G401 (cell line): ENCODE measurements at regions not wholly inside any gene's neighbourhood (a gene's known extent, or its start where the extent isn't known, plus 50 kb on each side); places are given as distances from the start of the nearest gene placed in this dataset.

Experiments used
- DNase-seq: peaks from one replicate; pipeline ENCODE4 v3.0.0-alpha.2; 2015; ENCODE audit warnings: low spot score
- in situ Hi-C: cut with HindIII; loops from 2 replicates; pipeline ENCODE4 v1.10.0; 2016; ENCODE audit warnings: low sequenced_read_pairs, mixed read lengths

DNA sequence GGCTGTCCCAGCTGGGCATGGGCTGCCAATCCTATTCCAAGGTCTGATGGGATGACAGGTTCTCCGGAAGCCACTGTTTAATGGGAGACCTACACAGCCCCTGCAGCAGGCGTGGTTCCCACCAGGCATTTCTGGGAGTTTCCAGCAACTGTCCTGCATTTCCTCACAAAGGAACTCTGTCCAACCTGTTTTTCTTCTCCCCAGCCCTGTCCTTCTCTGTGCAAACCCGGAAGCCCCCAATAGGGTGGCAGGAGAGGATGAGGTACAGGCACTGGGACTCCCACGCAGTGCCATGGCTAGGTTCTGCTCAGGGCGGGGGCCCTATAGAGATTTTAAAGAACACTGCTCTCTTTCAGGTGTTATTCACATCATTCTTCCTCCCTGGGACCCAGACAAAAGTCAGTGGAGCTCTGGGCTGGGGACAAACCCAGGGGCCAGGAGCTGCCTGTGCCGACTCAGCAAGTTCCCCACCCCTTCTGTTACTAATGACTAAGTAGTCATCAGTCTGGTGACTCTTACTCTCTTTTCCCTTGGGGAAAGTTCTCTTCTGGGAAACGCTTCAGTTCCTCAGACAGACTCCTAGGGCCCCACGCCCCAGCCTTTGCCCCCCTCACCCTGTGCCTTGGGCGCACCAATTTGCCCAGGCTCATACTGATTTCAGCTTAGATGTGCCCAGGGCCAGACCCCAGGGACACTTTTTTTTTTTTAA is 97.7 kb downstream of the CD47 start:
- in situ Hi-C loops: no loop called here
- DNase-seq: no peak

DNA sequence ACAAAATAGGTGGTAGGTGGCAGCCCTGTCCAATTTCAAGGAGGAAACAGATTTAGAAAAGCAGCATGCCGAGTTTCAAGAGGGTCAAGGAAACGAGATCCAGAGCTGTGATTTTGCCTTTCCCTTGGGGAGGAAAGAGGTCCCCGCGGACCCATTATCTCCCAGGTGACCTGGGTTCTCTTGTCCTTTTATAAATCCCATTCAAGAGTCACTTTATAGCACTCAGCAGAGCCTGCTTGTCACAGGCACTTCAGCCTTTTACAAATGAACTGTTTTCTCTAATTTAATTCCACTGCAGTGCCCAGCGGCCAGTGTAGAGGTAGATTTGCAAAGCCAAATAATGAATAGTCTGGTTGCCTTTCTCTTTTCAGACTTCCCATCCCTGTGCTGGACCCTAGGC is 99.9 kb downstream of the CD47 start:
- in situ Hi-C loops: no loop called here

DNA sequence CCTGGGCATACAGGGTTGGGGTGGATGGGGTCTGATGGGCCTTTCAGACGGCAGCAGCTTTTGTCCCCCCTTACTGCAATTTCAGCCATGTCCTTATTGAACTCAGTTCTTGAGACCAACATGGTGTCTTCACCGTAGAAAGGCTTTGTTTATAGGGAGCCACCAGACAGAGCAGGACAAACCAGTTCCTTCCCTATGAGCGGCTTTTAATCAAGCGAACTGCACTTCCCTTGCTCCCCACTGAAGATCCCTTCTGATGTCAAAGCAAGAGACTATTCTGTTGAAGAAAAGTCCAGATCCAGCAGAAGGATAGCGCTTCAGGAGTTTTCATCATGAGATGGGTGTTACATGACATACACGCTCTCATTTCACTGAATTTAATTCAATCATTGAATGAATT is 100.4 kb downstream of the CD47 start:
- in situ Hi-C loops: no loop called here
- no peak for DNase-seq

More for the DNA sequence above, 99.9 kb downstream of the CD47 start:
- DNase-seq: no peak

- no peak for DNase-seq
These were observed 101.2 kb downstream of the CD47 start for GRCh38 chr3:107989661-107990060.

DNA sequence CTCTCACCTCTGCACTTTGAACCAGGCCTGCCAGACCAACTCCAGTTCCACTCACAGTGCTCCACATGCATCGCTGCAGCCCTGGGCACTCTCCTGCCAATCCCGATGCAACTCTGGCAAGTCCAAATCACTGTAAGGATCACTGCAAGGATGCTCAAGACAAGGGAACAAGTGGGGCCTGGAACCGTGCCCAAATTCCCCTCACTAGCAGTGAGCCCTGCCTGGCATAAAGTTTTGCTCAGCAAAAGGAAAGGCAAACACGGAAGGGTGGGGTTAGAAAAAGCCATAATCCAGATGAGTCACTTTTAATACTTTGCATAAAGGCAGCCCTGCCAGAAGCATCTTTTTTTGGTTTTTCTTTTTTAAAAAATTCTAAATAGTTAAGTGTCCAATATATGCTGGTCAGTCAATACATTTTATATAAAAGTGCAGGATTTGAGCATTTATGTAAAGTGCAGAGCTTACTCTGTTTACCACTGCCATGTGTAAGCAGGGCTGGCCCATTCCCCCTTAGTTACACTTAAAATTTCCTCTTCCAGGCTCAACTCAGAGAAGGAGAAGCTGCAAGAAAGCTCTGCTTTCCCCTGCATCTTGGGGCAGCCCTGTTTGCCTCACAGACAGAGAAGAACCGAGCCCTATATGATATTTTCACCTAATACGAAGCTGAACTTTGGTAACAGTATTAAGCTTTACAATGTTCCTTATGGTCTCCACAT is 102.2 kb downstream of the CD47 start:
- in situ Hi-C loops: no loop called here
- no peak for DNase-seq

More at GRCh38 chr3:107989661-107990060, 101.2 kb downstream of the CD47 start:
- in situ Hi-C loops: no loop called here

GRCh38 chr3:107987036-107987939 is 103.5 kb downstream of the CD47 start:
- in situ Hi-C loops: no loop called here
- no peak for DNase-seq

DNA sequence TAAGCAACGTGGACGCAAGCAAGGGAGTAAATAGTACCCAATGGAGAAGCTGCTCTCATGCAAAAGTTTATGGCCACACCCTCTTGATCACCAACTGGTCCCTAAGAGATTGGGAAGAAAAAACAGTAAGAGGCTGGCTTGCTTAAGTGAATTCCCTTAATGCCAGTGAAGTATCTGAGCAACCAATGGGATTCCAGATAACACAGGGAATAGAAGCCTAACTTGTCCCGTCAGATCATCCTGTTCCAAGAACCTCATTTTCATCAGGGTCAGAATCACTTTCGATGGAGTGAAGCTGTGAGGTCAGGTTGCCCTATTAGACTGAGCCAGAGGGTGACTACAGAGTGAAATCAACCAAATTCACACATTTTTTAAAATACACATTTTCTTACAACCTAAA is 104.3 kb downstream of the CD47 start:
- in situ Hi-C loops: no loop called here
- no peak for DNase-seq

GRCh38 chr3:107985496-107985895 is 105.3 kb downstream of the CD47 start:
- DNase-seq: no peak
- in situ Hi-C loops: no loop called here

DNA sequence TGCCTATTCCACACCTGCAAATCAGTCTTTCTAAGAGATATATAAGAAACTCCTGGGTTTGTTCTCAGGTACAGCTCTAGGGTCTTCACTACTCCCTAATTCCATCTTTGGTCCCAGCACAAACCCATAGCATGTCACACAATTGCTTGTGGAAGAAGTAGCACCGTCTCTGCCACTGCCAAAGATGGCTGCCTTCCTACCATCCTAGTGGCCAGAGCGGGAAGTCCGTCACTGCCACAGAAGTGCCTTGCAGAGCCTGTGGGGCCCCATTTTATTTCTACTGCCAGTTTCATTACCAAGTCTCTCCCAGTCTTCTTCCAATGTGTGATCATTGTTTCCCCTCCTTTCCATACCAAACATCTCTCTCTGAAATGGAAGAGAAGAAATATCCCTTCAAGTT is 107.6 kb downstream of the CD47 start:
- in situ Hi-C loops: no loop called here
- DNase-seq: no peak

DNA sequence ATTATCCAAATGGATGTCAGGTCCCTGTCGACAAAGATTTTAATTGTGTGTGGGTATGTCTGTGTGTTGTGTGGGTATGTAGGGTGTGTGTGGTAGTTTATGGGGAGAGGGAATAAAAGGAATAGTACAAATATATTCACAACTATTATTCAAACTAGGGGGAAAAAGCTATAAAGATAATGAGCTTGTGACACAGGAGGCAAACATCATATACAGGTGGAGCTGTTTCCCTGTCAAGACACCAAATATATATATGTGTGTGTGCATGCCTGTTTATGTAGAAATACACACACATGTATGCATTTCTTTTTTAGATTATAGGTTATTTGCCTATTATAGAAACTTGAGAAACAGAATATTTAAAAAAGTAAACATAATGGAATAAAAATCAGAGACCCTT is 108.7 kb downstream of the CD47 start:
- in situ Hi-C loops: no loop called here
- no peak for DNase-seq

- peak; percentile 99 for DNase-seq
- in situ Hi-C loops: no loop called here
These were observed 109.2 kb downstream of the CD47 start for GRCh38 chr3:107981471-107982111.

GRCh38 chr3:107979538-107979937 is 111.3 kb downstream of the CD47 start:
- in situ Hi-C loops: no loop called here
- DNase-seq: peak; percentile 74

DNA sequence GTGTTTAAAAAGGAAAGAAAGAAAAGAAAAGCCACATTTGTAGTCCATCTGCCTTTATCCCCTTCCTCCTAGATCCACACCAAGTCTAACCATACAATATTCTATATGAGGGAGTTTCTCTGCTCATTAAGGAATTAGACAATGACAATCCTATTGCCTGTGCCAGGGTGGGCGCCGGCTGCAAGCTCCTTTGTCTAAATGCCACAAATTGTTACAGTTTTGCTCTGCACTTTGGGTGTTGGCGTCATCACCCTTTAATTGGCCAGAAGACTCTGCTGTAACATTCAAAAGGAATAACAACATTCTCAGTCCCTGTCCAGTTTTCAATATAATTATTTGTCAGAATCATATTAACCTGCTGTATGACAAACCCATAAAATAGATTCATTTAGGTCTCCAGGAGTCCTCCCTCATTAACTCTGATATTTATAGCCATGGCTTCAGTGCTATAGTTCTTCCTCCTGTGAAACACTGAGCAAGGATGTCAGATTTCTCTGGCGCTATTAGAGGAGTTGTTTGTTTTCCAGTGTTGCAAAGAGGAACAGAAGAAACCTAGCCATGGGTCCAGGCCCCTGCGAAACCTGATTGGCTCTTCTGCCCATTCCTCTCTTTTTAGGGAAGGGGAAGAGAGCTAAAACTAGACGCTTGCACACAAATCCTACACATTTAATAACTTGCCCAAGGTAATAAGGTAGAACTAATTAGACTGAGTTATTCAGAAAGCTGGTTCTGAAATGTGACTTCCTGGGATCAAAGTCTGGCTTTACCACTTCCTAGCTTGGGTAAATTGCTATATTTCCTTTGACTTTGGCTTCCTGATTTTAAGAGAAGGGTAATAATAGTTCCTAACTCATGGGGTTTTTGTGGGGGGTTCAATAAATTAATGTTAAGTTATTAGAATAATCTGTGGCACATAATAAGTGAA is 112.4 kb downstream of the CD47 start:
- in situ Hi-C loops: no loop called here

GRCh38 chr3:107977221-107978130 is 113.4 kb downstream of the CD47 start:
- in situ Hi-C loops: no loop called here
- DNase-seq: no peak

More for the DNA sequence above, 112.4 kb downstream of the CD47 start:
- peak; percentile 41 for DNase-seq

- in situ Hi-C loops: no loop called here
These were observed 114.5 kb downstream of the CD47 start for GRCh38 chr3:107976202-107976800.

DNA sequence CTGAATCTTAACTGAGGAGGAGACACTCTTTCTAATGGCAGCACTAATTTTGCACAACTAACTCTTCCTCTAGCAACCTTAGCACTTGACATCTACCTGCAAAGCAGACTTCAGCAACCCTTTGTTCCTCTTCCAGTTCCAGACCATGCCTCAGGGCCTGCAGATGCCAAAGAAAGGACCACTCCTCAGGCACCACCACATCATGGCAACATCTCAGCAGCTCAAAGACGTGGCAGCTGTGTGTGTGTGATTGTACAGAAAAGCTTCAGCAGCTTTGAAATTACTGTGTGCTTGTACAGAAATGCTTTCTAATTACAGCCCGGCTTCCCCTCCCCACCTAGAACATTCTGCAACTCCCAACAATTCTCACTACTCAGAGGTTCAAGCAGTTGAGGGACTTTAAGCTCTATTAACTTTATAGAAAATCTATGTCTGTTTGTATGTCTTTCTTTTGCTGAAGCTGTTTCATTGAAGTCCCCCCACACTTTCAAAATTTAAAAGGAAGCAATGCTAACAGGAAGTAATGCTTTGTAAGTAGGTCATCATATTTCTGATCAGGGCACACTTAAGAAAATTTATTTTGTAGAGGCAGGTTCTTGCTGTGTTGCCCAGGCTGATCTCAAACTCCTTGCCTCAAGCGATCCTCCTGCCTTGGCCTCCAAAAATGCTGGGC is 115.2 kb downstream of the CD47 start:
- in situ Hi-C loops: no loop called here
- no peak for DNase-seq

More at GRCh38 chr3:107976202-107976800, 114.5 kb downstream of the CD47 start:
- peak; percentile 73 for DNase-seq
